ENCODE measurements at regions not wholly inside any gene's neighbourhood (a gene's known extent, or its start where the extent isn't known, plus 50 kb on each side); places are given as distances from the start of the nearest gene placed in this dataset.

- CTCF ChIA-PET = interaction anchor here (1.3 to 2.3 kb wide), 2 partner anchors 24 to 26 kb away, joined by 3 to 18 read pairs; no protein-coding TSS in a partner anchor
- no peak overlapping the region for H3K27ac ChIP-seq (ENCODE audit: low read length in 2 of 2)
- Mint-ChIP-seq H3K27ac (peak overlapping the region; percentile 94), H3K4me1 (peaks cover 21% of the 10 kb centered on the region), H3K4me3 (peak overlapping the region; percentile 94), H3K27me3 (no peaks in the 10 kb centered on the region), H3K9me3 (ENCODE audit: insufficient read depth) (no peaks in the 10 kb centered on the region)
- H3K36me3 ChIP-seq (replicated peaks in 1 of 2; ENCODE audit: control extremely low read depth in 1 of 2, control insufficient read depth in 1 of 2, extremely low read depth in 1 of 2, insufficient read depth in 2 of 2, low read length in 1 of 2) = no peaks in the 10 kb centered on the region
- H3K79me2 ChIP-seq (ENCODE audit: control insufficient read depth, insufficient read depth, low read length) = no peaks in the 10 kb centered on the region
- no peaks in the 10 kb centered on the region for H4K20me1 ChIP-seq (ENCODE audit: control insufficient read depth, insufficient read depth, low read length, poor library complexity, severe bottlenecking)
- POLR2A ChIA-PET = no interaction called here
- WGBS (ENCODE audit: insufficient coverage) = no CpG with 5 or more reads among the region's 4 CpGs
- ATAC-seq (ENCODE audit: low read depth) (no peak), DNase-seq (no peak)
- peak overlapping the region; percentile 67 for H3K9ac ChIP-seq (ENCODE audit: low read length)
- peak overlapping the region; percentile 83 for H2AFZ ChIP-seq (ENCODE audit: insufficient read depth, low read depth, low read length, poor library complexity, severe bottlenecking)
- TF ChIP-seq CTCF (IDR thresholded peaks at IDR 0.05) (no peak), EZH2 (IDR thresholded peaks at IDR 0.05; ENCODE audit: borderline replicate concordance, insufficient read depth, low read depth, low read length, poor library complexity, severe bottlenecking) (no peak)
- H3K27me3 ChIP-seq (replicated peaks in 1 of 4; ENCODE audit: control extremely low read depth in 1 of 4, control insufficient read depth in 3 of 4, insufficient read depth in 4 of 4, low read length in 3 of 4) = no peaks in the 10 kb centered on the region
- intact Hi-C loops (cut with micrococcal nuclease) = no loop called here
- peaks cover 3 to 11% of the 10 kb centered on the region in 2 donors for H3K4me1 ChIP-seq (ENCODE audit: control insufficient read depth in 2 of 2, insufficient read depth in 2 of 2, low read length in 2 of 2)
- H3K4me2 ChIP-seq (replicated peaks; ENCODE audit: low read depth, low read length, poor library complexity, severe bottlenecking) = peak overlapping the region; percentile 70
- H3K4me3 ChIP-seq (ENCODE audit: control extremely low read depth in 1 of 5, extremely low read depth in 1 of 5, insufficient read depth in 1 of 5, low read depth in 2 of 5, low read length in 4 of 5) = peak overlapping the region in 4 of 5 experiments; percentile 54 to 63 (median 62)
- no peaks in the 10 kb centered on the region for H3K9me3 ChIP-seq (ENCODE audit: control extremely low read depth in 1 of 3, control insufficient read depth in 2 of 3, insufficient read depth in 1 of 3, low read length in 2 of 3)
Observed at GRCh38 chrX:51395480-51395809, 62.8 kb downstream of the NUDT10 start.
